HEK293T (cell line): ENCODE measurements at regions not wholly inside any gene's neighbourhood (a gene's known extent, or its start where the extent isn't known, plus 50 kb on each side); places are given as distances from the start of the nearest gene placed in this dataset.

ENCODE experiments used
- FOXA1 ChIP-seq: fragments of 450-650 bp; IDR thresholded peaks from 2 replicates; pipeline ENCODE4 v1.6.1; 2016; ENCODE audit warnings: mild to moderate bottlenecking
- L3MBTL2 ChIP-seq: fragments of 450-650 bp; conservative IDR thresholded peaks from 2 replicates; pipeline ENCODE4 v1.6.1; 2016; ENCODE audit warnings: mild to moderate bottlenecking
- LEF1 ChIP-seq: fragments of 450-650 bp; IDR thresholded peaks from 2 replicates; pipeline ENCODE4 v1.6.1; 2017; ENCODE audit warnings: mild to moderate bottlenecking, borderline replicate concordance
- TARDBP ChIP-seq: fragments of 450-650 bp; IDR thresholded peaks from 2 replicates; pipeline ENCODE4 v1.6.1; 2016

GRCh38 chr19:31541396-31541795, 192.2 kb upstream of the TSHZ3 start:
- TF ChIP-seq FOXA1 (no peak), TARDBP (no peak), LEF1 (no peak), L3MBTL2 (no peak)
